HT-29 (cell line): ENCODE measurements at regions not wholly inside any gene's neighbourhood (a gene's known extent, or its start where the extent isn't known, plus 50 kb on each side); places are given as distances from the start of the nearest gene placed in this dataset.

Experiments
- DNase-seq: peaks from one replicate; pipeline ENCODE4 v3.0.0-alpha.2; 2015; ENCODE audit warnings: low spot score

DNA sequence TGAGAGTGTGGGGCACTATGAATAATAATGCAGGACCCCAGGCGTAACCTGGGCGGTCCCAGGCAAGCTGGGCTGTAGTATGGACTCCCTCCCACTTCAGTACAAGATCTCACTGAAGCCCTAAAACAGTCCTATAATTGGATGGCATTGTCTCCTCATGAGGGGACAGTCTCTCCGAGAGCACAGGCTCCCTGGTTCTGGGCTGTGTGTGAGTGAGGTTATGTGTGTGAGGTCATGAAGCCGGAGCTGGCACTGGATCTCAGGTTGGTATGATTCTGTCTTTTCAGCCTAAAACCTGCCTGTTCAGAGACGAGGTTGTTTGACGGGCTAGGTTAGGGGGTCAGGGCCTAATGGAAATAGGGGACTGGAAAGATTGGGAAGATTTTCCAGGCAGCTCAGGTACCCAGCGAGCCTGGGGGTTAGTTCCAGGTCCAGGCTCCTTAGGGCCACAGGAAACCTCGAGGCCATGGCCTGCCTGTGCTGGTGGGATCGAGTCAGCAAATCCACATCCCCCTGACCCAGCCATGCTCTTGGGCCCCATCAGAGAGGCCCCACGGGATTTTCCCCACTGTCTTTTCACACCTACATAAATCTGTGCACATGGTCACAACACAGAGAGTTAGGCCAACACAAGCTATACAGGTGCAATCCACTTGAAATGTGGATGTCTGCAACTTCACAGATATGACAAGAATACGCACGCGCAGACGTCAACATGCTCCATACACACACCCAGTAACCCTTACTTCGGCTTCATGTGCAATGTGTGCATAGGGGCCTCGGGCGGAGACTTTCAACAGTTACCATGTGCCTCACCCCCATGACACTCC, 94.8 kb downstream of the INHBB start:
- DNase-seq = no peak

GRCh38 chr2:120441351-120441700, 95.4 kb downstream of the INHBB start:
- no peak for DNase-seq

GRCh38 chr2:120441744-120442471, 96.0 kb downstream of the INHBB start:
- no peak for DNase-seq

GRCh38 chr2:120442541-120442922, 96.6 kb downstream of the INHBB start:
- DNase-seq = no peak

GRCh38 chr2:120442923-120443571, 97.1 kb downstream of the INHBB start:
- DNase-seq = no peak

DNA sequence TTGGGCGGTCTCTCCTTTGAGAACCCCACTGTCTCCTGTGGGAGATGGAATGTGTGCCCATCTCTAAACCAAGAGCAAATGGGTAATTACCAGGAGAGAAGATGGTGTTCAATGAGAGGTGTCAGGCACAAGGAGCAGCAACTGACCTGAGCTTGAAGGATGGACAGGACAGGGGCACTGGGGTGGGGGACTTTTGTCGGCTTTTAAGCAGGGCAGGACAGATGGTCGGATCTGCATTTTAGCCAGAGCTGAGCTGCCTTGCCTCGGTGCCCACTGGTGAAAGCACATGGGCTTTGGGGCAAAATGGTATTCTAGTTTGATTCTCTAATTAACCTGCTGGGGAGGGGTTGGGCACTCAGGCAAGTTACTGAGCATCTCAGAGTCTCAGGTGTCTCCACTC, 98.0 kb downstream of the INHBB start:
- DNase-seq = no peak

DNA sequence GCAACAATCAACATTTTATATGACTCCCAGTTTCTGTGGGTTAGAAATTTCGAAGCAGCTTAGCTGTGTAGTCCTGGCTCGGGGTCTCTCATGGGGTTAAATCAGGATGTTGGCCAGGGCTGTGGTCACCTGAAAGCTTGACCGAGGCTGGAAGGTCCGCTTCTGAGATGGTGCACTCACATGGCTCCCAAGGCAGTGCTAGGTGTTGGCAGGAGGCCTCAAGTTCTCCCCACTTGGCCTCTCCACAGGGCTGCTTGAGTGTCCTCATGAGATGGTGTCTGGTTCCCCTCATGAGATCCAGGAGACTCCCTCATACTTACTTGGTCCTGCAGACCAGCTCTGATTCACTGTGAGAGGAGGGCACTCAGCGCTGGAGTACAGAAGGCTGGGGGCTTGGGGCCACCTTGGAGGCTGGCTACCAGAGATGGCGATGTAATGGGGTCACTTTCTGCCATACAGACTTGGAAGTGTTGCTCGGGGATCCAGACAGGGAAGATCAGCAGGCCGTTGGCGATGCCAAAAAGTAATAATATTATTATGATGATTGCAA, 98.8 kb downstream of the INHBB start:
- DNase-seq = no peak

- no peak for DNase-seq
Observed at GRCh38 chr2:120445449-120446143, 99.7 kb downstream of the INHBB start.

- DNase-seq = no peak
Observed at GRCh38 chr2:120446236-120447126, 100.5 kb downstream of the INHBB start.

DNA sequence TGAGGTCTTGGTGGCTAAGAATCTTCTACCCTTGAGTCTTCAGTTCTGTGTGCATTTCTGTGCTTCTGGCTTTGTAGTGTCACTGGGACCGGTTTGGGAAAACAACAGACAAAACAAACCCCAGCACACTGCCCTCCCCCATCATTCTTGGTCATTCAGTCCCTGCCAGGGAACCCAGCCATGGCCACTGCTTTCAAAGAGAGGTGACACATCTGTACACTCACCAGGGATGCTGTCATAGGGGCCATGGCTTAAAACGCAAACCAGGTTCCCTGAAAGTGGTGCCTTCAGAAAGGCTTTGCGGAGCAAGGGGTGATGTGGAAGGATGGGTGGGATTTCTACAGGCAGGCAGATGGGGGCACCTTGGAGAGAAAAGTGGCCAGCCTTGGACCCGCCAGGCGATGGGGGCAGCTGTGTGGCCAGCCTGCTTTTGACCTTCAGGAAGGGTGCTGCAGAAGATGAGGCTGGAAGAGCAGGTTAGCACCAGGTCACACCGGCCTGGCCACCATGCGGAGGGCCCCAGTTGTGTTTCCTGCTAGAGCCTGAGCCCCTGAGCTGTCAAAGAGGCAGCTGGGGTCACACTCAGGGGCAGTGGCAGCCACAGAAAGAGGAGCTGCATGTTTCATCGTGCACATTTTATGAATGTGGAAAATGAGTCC, 101.3 kb downstream of the INHBB start:
- no peak for DNase-seq

DNA sequence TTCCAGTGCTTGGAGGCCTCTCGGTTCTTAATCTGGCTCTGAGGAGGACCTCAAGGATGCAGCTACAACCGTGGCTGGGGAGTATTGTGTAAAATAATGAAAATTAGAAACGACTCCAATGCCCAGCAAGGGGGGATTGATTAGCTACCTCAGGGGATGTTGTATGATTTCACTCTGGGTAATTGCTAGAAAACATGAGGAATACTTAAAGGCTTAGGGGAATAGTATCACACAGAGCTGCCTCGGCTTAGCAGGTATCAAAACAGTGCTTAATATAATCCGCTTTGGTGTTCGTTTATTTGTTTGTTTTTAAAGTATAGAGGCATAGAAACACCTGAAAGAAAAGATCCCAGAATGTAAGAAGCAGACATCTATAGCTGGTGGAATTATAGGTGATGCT, 102.5 kb downstream of the INHBB start:
- no peak for DNase-seq

- no peak for DNase-seq
Observed at GRCh38 chr2:120448961-120449810, 103.2 kb downstream of the INHBB start.

GRCh38 chr2:120450196-120450820, 104.4 kb downstream of the INHBB start:
- DNase-seq = no peak

DNA sequence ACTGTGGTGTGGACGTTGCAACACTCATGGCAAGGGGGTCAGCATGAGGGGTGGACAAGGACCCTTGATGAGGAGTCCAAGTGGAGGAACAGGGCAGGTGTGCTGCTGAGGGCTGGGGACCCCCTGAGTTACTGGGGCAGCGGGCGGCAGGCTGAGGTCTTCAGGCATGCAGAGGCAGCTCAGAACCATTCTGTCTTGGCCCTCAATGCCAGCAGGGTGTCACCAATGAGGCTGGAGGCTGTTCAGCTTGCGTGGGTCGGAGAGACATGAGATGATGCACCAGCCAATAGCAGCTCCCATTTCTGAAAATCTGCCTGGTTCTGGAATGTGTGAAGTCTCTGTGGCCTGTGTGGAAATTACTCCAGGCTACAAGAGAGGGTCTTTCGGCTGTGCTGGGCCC, 105.4 kb downstream of the INHBB start:
- DNase-seq = no peak

DNA sequence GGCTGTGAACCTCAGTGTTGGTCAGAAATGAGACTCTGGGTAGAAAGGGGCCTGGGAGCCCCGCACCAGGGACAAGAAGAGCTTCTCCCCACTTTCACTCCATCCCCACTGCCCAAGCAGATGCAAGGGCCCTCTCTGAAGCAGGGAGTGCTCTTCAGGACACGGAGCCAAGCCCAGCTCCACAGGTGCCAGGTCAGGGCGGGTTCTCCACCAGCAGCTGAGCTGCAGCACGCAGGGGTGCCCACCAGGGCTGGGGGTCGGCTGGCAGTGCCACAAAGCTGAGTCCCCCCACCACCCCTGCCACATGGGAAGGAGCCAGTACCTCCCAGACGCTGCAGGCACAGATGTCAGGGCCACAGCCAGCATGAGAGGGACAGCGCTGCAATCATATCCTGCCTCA, 106.2 kb downstream of the INHBB start:
- no peak for DNase-seq

DNA sequence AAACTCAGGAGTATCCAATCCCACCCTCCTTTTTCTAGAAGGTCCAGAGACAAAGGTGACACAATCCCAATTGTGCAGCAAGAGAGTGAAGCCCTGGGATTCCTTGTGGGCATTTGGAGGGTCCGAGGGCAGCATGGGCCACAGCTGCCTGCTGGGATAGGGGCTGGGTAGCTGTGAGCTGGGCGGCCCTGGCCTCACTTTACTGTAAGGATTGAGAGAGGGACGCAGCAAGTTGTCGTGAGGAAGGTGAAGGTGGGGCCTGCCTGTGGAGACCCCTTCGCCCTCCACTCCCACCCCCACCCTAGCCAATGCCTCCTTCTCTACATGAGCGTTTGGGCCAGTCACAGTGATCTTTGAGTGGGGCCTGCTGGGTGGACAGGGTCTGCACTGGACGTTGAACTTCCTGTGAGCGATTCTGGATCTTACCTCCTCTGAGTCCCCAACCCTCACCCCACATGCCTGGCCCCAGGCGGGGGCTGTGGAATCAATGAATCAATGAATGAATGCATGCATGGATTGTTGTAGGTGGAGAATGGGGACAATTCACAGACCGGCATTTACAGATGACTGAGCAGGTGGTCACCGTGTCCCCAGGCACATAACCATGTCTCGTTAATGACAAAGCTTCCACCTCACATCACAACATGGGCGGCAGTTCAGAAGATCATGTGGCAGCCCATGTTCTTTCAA, 107.2 kb downstream of the INHBB start:
- DNase-seq = no peak

DNA sequence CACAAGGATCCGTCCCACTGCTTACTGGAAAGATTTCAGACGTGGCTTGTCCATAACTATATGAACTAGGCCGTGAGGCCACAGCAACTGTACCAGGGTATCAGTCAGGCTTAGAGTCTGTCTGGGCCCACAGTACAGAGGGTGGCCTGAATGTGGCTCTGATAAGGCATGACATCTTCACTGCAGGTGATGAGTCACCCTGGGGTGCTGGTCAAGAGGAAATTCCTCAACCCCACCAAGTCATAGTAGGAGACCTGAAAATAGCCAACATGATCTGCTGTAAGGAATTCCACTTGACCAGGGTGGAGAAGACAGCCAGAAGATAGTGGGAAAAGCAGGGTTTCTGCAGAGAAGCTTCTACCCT, 107.7 kb downstream of the INHBB start:
- DNase-seq = no peak

GRCh38 chr2:120454654-120455385, 108.9 kb downstream of the INHBB start:
- no peak for DNase-seq
